T-helper 1 cell treated with Interleukin-12 subunit alpha and Interleukin-12 subunit beta and Interleukin-4 antibody, amounts not matched to agents 30 μg/mL and 1 μg/mL, for 36 hours (primary cell): ENCODE measurements at regions not wholly inside any gene's neighbourhood (a gene's known extent, or its start where the extent isn't known, plus 50 kb on each side); places are given as distances from the start of the nearest gene placed in this dataset.

Source experiments
- H3K27ac Mint-ChIP-seq: one replicate; pipeline ENCODE4 v1.8.0; 2021; ENCODE audit warnings: mild to moderate bottlenecking, mixed read lengths
- H3K27me3 Mint-ChIP-seq: one replicate; pipeline ENCODE4 v1.8.0; 2021; ENCODE audit warnings: low read depth, mixed read lengths
- H3K36me3 Mint-ChIP-seq: one replicate; pipeline ENCODE4 v1.8.0; 2021; ENCODE audit warnings: low read depth, mixed read lengths
- H3K4me1 Mint-ChIP-seq: one replicate; pipeline ENCODE4 v1.8.0; 2021; ENCODE audit warnings: low read depth, mixed read lengths
- H3K4me3 Mint-ChIP-seq: one replicate; pipeline ENCODE4 v1.8.0; 2021; ENCODE audit warnings: mild to moderate bottlenecking, moderate library complexity, mixed read lengths
- H3K9me3 Mint-ChIP-seq: one replicate; pipeline ENCODE4 v1.8.0; 2021; ENCODE audit warnings: mixed read lengths

DNA sequence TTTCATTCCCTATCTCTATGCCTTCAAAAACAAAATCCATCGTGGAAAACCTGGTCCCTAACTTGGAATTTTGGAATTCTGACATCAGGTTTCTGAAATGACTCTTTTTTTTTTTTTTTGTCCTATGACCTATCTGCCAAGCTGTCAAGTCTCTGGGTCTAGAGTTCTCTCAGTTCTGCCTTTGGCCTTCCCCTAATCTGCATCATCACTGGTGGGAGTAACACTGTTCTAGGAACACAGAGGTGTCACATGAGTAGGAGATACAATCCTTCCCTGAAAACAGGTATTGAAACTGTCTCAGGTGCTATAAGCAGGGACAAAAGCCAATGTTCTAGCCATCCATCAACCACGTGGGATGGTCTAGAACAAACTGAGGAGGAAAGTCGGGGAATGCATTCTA is 142.0 kb upstream of the ATP1B1 start:
- peaks cover 2% of the 10 kb centered on the region for H3K4me1 Mint-ChIP-seq
- H3K9me3 Mint-ChIP-seq: peaks cover 5% of the 10 kb centered on the region
- H3K36me3 Mint-ChIP-seq: no peaks in the 10 kb centered on the region
- peaks cover 3% of the 10 kb centered on the region for H3K27me3 Mint-ChIP-seq
- H3K27ac Mint-ChIP-seq: no peak overlapping the region
- no peak overlapping the region for H3K4me3 Mint-ChIP-seq

DNA sequence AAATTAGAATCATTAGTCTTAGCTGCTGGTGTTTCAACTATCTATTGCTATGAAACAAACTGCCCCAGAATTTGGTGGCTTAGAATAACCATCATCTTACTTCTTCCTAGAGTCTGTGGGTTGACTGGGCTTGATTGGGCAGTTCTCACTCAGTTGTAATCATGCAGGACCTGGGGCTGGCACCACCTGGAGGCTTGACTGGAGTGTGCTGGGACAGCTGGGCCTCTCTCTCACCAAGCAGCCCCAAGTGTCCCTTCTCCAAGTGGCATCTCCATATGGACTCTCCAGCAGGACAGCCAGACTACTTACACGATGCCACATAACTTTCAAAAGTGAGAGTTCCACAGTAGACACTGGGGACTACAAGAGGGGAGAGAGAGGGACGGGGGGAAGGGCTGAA is 140.3 kb upstream of the ATP1B1 start:
- Mint-ChIP-seq H3K4me1 (peaks cover 2% of the 10 kb centered on the region), H3K36me3 (no peaks in the 10 kb centered on the region), H3K9me3 (peaks cover 4% of the 10 kb centered on the region), H3K27ac (no peak overlapping the region), H3K4me3 (no peak overlapping the region), H3K27me3 (peaks cover 3% of the 10 kb centered on the region)

DNA sequence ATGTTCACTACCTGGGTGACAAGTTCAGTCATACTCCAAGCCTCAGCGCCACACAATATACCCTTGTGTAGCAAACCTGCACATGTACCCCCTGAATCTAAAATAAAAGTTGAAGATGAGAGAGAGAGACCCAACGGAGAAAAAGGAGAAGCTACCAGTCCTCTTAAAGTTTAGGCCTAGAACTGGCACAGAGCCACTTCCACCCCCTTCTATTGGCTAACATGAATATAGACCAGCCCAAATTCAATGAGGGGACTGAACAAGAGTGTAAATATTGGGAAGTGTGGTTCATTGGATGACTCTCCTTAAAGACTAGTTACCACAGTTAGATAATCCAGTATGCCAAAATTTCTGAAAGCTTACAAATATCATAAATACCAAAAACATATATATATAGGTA is 139.9 kb upstream of the ATP1B1 start:
- no peak overlapping the region for H3K27ac Mint-ChIP-seq
- H3K27me3 Mint-ChIP-seq: peaks cover 3% of the 10 kb centered on the region
- H3K4me3 Mint-ChIP-seq: no peak overlapping the region

DNA sequence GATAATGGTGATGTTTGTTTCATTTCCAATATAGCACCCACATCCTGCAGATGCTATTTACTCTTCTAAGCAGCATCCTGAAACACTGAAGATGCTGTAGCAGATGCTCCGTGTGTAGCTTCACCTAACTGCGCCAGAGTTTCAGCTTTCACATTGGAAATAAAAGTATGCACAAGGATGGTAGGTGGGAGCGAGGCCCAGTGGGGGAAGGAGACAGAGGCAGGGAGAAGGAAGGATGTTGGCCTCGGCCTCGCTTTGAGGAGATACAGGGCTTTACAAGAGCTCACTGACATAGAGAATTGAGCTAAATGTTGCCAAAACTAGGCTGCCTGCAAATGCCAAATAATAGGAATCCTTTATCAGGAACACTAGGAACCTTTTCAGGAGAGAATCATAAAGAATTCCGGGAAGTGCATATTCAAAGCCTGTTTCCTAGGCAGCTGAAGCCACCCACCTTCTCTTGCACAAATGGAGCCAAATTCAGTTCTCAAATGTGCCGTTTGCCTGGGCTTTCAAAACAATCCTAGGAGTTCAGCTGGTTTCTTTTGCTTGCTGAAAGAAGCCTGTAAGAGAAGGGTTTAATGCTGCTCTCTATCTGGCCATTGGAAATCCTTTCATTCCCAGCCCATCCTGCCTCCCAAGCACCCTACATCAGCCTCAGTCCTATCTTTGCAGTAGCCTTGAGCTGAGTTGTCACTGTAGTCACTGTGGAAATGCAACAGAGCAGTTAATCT is 135.4 kb upstream of the ATP1B1 start:
- Mint-ChIP-seq H3K36me3 (no peaks in the 10 kb centered on the region), H3K9me3 (no peaks in the 10 kb centered on the region), H3K27me3 (peaks cover 3% of the 10 kb centered on the region), H3K4me3 (no peak overlapping the region), H3K27ac (no peak overlapping the region), H3K4me1 (no peaks in the 10 kb centered on the region)

More for the DNA sequence above, 139.9 kb upstream of the ATP1B1 start:
- Mint-ChIP-seq H3K4me1 (peaks cover 2% of the 10 kb centered on the region), H3K36me3 (no peaks in the 10 kb centered on the region), H3K9me3 (no peaks in the 10 kb centered on the region)

DNA sequence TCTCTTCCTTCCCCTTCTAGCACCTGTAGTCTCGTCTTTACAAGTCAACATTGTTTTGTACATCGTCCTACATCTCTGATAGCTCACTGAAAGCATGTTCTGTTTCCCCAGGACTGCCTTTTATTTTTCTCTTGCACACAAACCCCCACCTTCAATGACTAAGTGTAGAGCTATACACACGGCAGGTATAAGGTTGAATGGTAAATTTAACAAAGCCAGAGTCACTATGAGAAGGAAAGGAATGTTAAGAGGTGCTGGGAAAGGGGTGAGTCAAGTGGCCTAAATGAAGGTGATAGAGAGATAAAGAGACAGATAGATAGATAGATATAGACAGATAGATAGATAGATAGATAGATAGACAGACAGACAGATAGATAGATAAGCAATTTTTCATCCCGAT is 134.3 kb upstream of the ATP1B1 start:
- Mint-ChIP-seq H3K4me1 (no peaks in the 10 kb centered on the region), H3K4me3 (no peak overlapping the region), H3K36me3 (no peaks in the 10 kb centered on the region), H3K27me3 (peaks cover 3% of the 10 kb centered on the region), H3K27ac (no peak overlapping the region), H3K9me3 (no peaks in the 10 kb centered on the region)

DNA sequence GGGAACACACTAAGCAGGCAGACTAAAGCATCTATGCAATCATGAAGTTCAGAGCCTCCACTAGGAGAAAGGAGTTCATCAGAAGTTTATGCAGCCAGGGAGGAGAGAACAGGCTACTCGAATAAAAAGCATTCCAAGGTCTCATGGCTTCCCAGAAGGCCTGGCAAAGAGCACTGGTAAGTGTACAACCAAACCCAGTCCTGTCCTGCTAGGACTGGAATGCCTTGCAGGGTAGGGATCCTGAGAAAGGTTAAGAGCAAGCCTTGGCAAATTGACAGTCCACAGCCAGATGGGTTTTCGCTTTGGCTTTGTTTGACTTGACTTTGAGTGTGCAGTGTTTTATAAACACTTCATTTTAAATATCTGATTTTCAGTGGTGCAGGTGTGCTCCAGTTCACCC is 133.6 kb upstream of the ATP1B1 start:
- no peaks in the 10 kb centered on the region for H3K4me1 Mint-ChIP-seq
- H3K27ac Mint-ChIP-seq: no peak overlapping the region
- peaks cover 3% of the 10 kb centered on the region for H3K27me3 Mint-ChIP-seq
- no peaks in the 10 kb centered on the region for H3K36me3 Mint-ChIP-seq
- no peaks in the 10 kb centered on the region for H3K9me3 Mint-ChIP-seq
- no peak overlapping the region for H3K4me3 Mint-ChIP-seq

DNA sequence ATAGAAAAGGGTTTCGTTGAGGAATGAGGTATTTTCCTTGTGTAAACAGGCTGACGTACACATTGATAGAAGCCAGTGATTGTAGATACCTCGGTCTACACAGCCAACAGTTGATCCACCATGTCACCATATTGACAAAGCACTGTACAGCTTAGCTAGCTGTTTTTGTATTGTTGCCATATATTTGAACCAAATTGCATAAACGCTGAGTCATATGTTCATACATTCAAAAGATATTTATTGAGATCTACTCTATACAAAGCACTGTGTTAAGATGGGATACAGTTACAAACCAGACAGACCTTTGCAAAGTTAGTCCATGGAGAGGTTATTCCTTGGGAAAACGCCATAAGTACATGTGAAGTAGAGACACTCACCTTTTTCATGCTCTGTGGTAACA is 132.4 kb upstream of the ATP1B1 start:
- Mint-ChIP-seq H3K27me3 (no peaks in the 10 kb centered on the region), H3K27ac (no peak overlapping the region), H3K4me1 (no peaks in the 10 kb centered on the region), H3K4me3 (no peak overlapping the region), H3K36me3 (no peaks in the 10 kb centered on the region), H3K9me3 (peaks cover 4% of the 10 kb centered on the region)

DNA sequence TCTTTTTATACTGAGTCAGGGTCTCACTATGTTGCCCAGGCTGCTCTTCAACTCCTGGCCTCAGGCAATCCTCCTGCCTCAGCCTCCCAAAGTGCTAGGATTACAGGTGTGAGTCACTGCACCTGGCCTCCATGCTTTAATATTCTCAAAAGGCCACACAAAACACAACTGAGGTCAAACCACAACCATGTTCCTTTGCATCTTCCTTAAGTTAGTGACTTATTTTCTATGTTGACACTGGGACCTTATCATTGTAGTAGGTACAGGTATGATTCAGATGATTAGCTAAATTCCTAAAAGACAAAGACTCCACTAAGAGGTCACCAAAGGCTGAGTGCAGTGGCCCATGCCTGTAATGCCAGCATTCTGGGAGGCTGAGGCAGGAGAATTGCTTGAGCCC is 131.9 kb upstream of the ATP1B1 start:
- H3K27me3 Mint-ChIP-seq: no peaks in the 10 kb centered on the region
- peaks cover 4% of the 10 kb centered on the region for H3K9me3 Mint-ChIP-seq
- no peaks in the 10 kb centered on the region for H3K4me1 Mint-ChIP-seq
- H3K27ac Mint-ChIP-seq: no peak overlapping the region
- no peaks in the 10 kb centered on the region for H3K36me3 Mint-ChIP-seq
- no peak overlapping the region for H3K4me3 Mint-ChIP-seq

DNA sequence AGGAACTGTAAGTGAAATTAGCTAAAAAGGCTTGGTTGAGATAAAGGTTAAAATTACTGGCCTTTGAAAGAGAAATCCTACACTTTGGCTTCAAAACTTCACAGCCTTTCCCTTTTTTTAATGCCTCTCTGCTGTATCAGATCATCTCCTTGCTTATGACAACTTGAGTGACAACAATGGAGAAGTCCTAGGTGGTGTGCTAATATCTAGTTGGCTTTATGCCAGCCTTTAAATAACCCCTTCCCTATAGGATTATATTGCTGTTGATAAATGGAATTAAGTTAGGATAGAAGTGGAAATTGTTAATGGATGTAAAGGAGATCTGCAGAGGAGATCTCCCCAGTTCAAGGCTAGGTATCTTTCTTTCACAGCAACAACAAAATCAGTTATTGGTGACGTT is 130.2 kb upstream of the ATP1B1 start:
- Mint-ChIP-seq H3K27me3 (no peaks in the 10 kb centered on the region), H3K27ac (no peak overlapping the region), H3K4me1 (no peaks in the 10 kb centered on the region), H3K4me3 (no peak overlapping the region), H3K9me3 (peaks cover 4% of the 10 kb centered on the region), H3K36me3 (peaks cover 2% of the 10 kb centered on the region)

DNA sequence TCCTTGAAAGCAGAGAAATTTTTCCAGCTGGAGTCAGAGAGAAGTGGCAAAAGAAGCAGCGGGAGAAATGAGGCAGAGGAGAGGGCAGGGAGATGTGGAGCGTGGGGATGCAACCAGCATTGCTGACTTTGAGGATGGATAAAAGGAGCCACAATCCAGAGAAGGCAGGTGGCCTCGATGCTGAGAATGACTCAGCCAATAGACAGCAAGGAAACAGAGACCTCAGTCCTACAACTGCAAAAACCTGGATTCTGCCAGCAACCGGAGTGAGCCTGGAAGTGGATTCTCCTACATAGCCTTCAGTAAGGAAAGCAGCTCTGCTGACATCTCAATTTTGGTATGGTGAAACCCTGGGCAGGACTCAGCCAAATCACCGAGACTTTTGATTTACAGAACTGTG is 128.9 kb upstream of the ATP1B1 start:
- Mint-ChIP-seq H3K4me1 (no peaks in the 10 kb centered on the region), H3K27me3 (no peaks in the 10 kb centered on the region), H3K4me3 (no peak overlapping the region), H3K36me3 (peaks cover 2% of the 10 kb centered on the region), H3K9me3 (peaks cover 4% of the 10 kb centered on the region), H3K27ac (no peak overlapping the region)

DNA sequence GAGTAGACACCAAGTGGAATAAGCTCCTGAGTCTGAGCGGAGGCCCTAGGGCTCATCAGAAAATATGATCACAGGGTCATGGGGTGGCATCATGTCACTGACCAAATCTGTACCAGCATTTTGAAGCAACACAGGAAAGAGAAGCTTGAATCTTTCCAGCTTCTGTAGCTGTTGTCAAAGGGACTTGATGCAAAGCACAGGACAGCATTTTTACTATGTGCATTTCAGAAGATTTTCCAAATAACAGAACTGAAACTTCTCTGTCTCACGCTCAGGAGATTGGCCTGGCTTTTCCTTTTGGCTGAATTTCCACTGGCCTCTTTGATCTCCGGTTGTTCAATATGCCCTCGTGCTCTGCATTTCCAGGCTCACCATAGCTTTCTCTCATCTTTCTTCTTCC is 127.2 kb upstream of the ATP1B1 start:
- H3K27me3 Mint-ChIP-seq: no peaks in the 10 kb centered on the region
- H3K36me3 Mint-ChIP-seq: peaks cover 2% of the 10 kb centered on the region
- H3K27ac Mint-ChIP-seq: no peak overlapping the region
- H3K9me3 Mint-ChIP-seq: peaks cover 4% of the 10 kb centered on the region
- H3K4me1 Mint-ChIP-seq: no peaks in the 10 kb centered on the region
- no peak overlapping the region for H3K4me3 Mint-ChIP-seq

DNA sequence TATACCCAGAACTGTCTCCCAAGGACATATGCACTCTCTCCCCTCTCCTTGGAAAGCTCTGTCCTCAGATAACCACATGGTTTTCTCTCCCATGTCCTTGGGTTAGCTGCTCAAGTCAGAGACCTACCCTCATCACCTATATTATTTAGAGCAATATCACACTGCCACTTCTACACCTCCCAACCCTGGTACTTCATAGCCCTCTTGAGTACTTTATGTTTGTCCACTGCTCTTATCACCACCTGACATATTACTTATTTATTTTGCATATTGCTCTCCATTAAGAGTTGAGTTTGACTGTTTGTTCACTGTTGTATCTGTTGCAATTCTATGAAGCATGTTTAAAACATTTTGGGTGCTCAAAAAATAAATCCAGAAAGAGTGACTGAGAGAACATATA is 126.3 kb upstream of the ATP1B1 start:
- H3K27ac Mint-ChIP-seq: no peak overlapping the region
- peaks cover 4% of the 10 kb centered on the region for H3K9me3 Mint-ChIP-seq
- no peaks in the 10 kb centered on the region for H3K4me1 Mint-ChIP-seq
- H3K4me3 Mint-ChIP-seq: no peak overlapping the region
- peaks cover 2% of the 10 kb centered on the region for H3K36me3 Mint-ChIP-seq
- H3K27me3 Mint-ChIP-seq: no peaks in the 10 kb centered on the region

DNA sequence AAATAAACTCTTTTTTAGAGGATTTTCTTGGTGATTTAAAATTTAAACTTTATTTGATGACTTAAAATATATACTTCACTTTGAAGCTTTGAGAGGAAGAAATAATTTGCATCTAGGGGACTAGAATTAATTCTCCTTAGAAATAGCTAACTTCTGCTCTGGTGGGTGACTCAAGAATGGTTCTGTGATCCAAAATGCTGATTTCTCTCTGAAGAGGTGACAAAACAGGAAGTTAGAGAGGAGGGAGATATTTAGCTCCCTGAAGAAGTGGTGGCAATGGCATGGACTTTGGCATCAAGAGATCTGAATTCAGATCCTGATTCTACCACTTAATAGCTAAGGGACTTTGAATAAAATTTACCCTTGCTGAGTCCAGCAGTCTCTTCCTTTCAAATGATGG is 125.8 kb upstream of the ATP1B1 start:
- Mint-ChIP-seq H3K4me1 (no peaks in the 10 kb centered on the region), H3K27me3 (no peaks in the 10 kb centered on the region), H3K9me3 (peaks cover 4% of the 10 kb centered on the region), H3K4me3 (no peak overlapping the region), H3K27ac (no peak overlapping the region), H3K36me3 (peaks cover 2% of the 10 kb centered on the region)

DNA sequence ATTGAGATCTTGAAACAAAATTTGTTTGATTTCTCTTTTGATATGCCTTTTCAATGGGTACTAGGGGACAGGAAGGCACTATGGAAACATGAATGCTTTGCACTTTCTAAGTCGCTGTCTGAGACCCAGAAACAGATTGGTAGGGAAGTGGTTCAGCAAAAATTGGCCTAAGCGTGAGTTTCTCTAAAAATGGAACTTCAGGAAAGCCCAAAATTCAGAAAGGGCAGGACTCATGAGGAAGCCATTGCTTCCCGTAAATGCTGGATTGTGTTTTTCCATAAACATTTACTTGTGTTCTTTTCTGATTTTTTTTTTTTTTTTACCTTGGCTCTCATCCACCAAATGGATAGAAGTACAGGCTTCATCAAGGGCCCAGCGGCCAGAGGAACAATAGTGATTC is 123.7 kb upstream of the ATP1B1 start:
- no peaks in the 10 kb centered on the region for H3K4me1 Mint-ChIP-seq
- peaks cover 2% of the 10 kb centered on the region for H3K36me3 Mint-ChIP-seq
- H3K4me3 Mint-ChIP-seq: no peak overlapping the region
- peaks cover 4% of the 10 kb centered on the region for H3K9me3 Mint-ChIP-seq
- no peaks in the 10 kb centered on the region for H3K27me3 Mint-ChIP-seq
- H3K27ac Mint-ChIP-seq: no peak overlapping the region

DNA sequence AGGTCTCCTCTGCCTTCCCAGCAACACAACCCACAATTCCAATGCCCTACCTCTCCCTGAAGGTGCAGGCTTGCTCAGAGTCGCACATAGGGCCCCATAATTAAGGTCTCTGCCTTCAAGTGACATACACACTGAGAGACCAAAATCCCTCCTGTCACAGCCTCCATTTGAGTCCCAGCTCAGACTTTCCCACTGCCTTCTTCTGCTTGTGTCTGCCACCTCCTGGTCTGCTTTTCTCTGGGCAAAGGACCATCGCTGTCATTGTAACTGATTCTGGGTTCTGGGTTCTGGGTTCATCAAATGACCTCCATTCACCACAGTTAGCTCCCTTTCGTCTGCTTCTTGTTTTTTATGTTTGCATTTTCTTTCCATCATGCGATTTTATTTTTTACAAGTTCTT is 119.2 kb upstream of the ATP1B1 start:
- Mint-ChIP-seq H3K4me1 (peaks cover 14% of the 10 kb centered on the region), H3K4me3 (no peak overlapping the region), H3K27ac (no peak overlapping the region), H3K27me3 (peaks cover 4% of the 10 kb centered on the region), H3K36me3 (no peaks in the 10 kb centered on the region), H3K9me3 (peaks cover 6% of the 10 kb centered on the region)

DNA sequence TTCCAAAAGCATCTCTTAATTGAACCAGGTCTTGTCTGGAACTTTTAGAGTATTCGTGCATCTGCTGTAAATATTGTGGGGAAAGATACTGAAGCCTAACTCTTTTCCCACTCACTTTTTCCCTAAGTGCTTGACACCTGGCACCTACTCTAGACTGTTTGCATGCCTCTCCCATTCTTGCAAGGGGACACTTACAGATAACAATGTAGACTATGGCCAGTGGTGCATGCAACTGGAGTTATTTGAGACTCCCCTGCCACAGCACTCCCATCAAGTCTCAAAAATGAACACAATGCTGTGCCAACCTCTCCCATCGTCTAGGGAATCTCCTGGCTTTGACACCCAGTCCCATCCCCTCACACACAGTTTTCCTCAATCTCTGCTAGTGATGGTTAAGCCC is 118.6 kb upstream of the ATP1B1 start:
- Mint-ChIP-seq H3K9me3 (peaks cover 6% of the 10 kb centered on the region), H3K27ac (no peak overlapping the region), H3K4me1 (peaks cover 14% of the 10 kb centered on the region), H3K4me3 (no peak overlapping the region), H3K36me3 (no peaks in the 10 kb centered on the region), H3K27me3 (peaks cover 4% of the 10 kb centered on the region)
